DND-41 (cell line): ENCODE measurements at regions not wholly inside any gene's neighbourhood (a gene's known extent, or its start where the extent isn't known, plus 50 kb on each side); places are given as distances from the start of the nearest gene placed in this dataset.

Experiments
- CTCF ChIP-seq: IDR thresholded peaks from 2 replicates; pipeline ENCODE4 v1.5.1; 2012; ENCODE audit warnings: borderline replicate concordance, low read length, moderate library complexity, mild to moderate bottlenecking; ENCODE audit not compliant: poor library complexity, severe bottlenecking; ENCODE audit errors: extremely low read depth
- EZH2 ChIP-seq: IDR thresholded peaks from 3 replicates; pipeline ENCODE4 v1.6.1; 2012; ENCODE audit warnings: borderline replicate concordance, low read depth, mild to moderate bottlenecking, moderate library complexity, low read length, inconsistent platforms; ENCODE audit not compliant: severe bottlenecking

DNA sequence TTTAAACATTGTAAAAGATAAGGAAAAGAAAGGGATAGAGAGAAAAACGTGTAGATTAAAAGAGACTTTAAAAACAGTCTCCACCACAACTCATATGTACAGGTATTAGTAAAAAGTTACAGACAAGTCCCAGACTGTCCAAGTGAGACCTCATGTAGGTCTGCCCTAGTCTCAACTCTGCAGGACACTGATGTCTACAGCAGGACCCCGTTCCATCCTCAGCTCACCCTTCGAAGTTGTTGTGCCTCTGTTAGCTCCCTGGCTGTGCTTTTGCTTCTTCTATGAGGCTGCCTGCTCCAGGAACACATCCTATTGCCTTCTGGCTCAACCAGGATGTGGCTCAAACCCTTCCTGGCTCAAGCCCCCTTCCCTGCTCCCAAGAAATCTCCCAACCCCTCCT, 72.9 kb upstream of the FBXO28 start:
- TF ChIP-seq CTCF (no peak), EZH2 (no peak)
